ENCODE measurements at regions not wholly inside any gene's neighbourhood (a gene's known extent, or its start where the extent isn't known, plus 50 kb on each side); places are given as distances from the start of the nearest gene placed in this dataset.

- intact Hi-C loops (cut with DNase I): no loop called here
- DNase-seq: no peak
Measured at GRCh38 chr7:9874182-9874581, 1099.5 kb upstream of the PHF14 start.

GRCh38 chr7:9876053-9876452 is 1097.6 kb upstream of the PHF14 start:
- intact Hi-C loops (cut with DNase I): no loop called here
- DNase-seq: no peak

- intact Hi-C loops (cut with DNase I): no loop called here
- DNase-seq: no peak
Measured at GRCh38 chr7:9889554-9889953, 1084.1 kb upstream of the PHF14 start.

- DNase-seq: no peak
- intact Hi-C loops (cut with DNase I): no loop called here
Measured at GRCh38 chr7:9890092-9890491, 1083.6 kb upstream of the PHF14 start.

- no peak for DNase-seq
- intact Hi-C loops (cut with DNase I): no loop called here
Measured at GRCh38 chr7:9891056-9891455, 1082.6 kb upstream of the PHF14 start.

- no peak for DNase-seq
- intact Hi-C loops (cut with DNase I): no loop called here
Measured at GRCh38 chr7:9900339-9900738, 1073.3 kb upstream of the PHF14 start.

GRCh38 chr7:9921326-9921725 is 1052.3 kb upstream of the PHF14 start:
- DNase-seq: no peak
- intact Hi-C loops (cut with DNase I): no loop called here

GRCh38 chr7:9937944-9938631 is 1035.6 kb upstream of the PHF14 start:
- DNase-seq: no peak
- intact Hi-C loops (cut with DNase I): no loop called here

- no peak for DNase-seq
- intact Hi-C loops (cut with DNase I): no loop called here
Measured at GRCh38 chr7:9939176-9939575, 1034.5 kb upstream of the PHF14 start.

- intact Hi-C loops (cut with DNase I): no loop called here
- no peak for DNase-seq
Measured at GRCh38 chr7:9945131-9945530, 1028.5 kb upstream of the PHF14 start.

- intact Hi-C loops (cut with DNase I): no loop called here
- no peak for DNase-seq
Measured at GRCh38 chr7:9945857-9946256, 1027.8 kb upstream of the PHF14 start.

- intact Hi-C loops (cut with DNase I): no loop called here
- DNase-seq: no peak
Measured at GRCh38 chr7:9955138-9955537, 1018.5 kb upstream of the PHF14 start.

- intact Hi-C loops (cut with DNase I): no loop called here
- no peak for DNase-seq
Measured at GRCh38 chr7:9958486-9958885, 1015.2 kb upstream of the PHF14 start.

- intact Hi-C loops (cut with DNase I): no loop called here
- DNase-seq: no peak
Measured at GRCh38 chr7:9960460-9960859, 1013.2 kb upstream of the PHF14 start.

GRCh38 chr7:9961161-9961922 is 1012.3 kb upstream of the PHF14 start:
- DNase-seq: no peak
- intact Hi-C loops (cut with DNase I): no loop called here

- intact Hi-C loops (cut with DNase I): no loop called here
- DNase-seq: no peak
Measured at GRCh38 chr7:9962742-9963141, 1010.9 kb upstream of the PHF14 start.

- DNase-seq: no peak
- intact Hi-C loops (cut with DNase I): no loop called here
Measured at GRCh38 chr7:9978106-9979064, 995.3 kb upstream of the PHF14 start.

GRCh38 chr7:9981742-9982349 is 991.8 kb upstream of the PHF14 start:
- intact Hi-C loops (cut with DNase I): no loop called here
- no peak for DNase-seq

- intact Hi-C loops (cut with DNase I): no loop called here
Measured at GRCh38 chr7:9983048-9983447, 990.6 kb upstream of the PHF14 start.

More at GRCh38 chr7:9983048-9983447, 990.6 kb upstream of the PHF14 start:
- no peak for DNase-seq

Data from head of caudate nucleus (tissue), 42 donors.